Neural cell (in vitro differentiated cells): ENCODE measurements at regions not wholly inside any gene's neighbourhood (a gene's known extent, or its start where the extent isn't known, plus 50 kb on each side); places are given as distances from the start of the nearest gene placed in this dataset.

Experiments used
- CTCF ChIP-seq: fragments of 450-650 bp; IDR thresholded peaks from 2 replicates; pipeline ENCODE4 v1.5.1; 2014; ENCODE audit warnings: antibody characterized with exemption, mild to moderate bottlenecking, moderate library complexity; ENCODE audit not compliant: poor library complexity, severe bottlenecking
- EP300 ChIP-seq: fragments of 450-650 bp; conservative IDR thresholded peaks from 2 replicates; pipeline ENCODE4 v1.6.1; 2014; ENCODE audit warnings: antibody characterized with exemption, mild to moderate bottlenecking, moderate library complexity; ENCODE audit not compliant: poor library complexity, severe bottlenecking
- POLR2AphosphoS5 ChIP-seq: IDR thresholded peaks from 2 replicates; pipeline ENCODE4 v1.6.1; 2012
- SMC3 ChIP-seq: fragments of 450-650 bp; conservative IDR thresholded peaks from 2 replicates; pipeline ENCODE4 v1.6.1; 2014; ENCODE audit warnings: antibody characterized with exemption, mild to moderate bottlenecking, moderate library complexity; ENCODE audit not compliant: poor library complexity

- TF ChIP-seq POLR2AphosphoS5 (no peak), CTCF (no peak), EP300 (no peak), SMC3 (no peak)
These were observed 76.1 kb upstream of the PCDH8 start for GRCh38 chr13:52924289-52925148.
